ENCODE measurements at regions not wholly inside any gene's neighbourhood (a gene's known extent, or its start where the extent isn't known, plus 50 kb on each side); places are given as distances from the start of the nearest gene placed in this dataset.

GRCh38 chr5:14090755-14091154 lies 52.4 kb upstream of the TRIO start:
- no peak for TF ChIP-seq ZNF274 (IDR thresholded peaks at IDR 0.05; ENCODE audit: low read depth, low read length)
- no peak overlapping the region for H3K4me3 ChIP-seq (ENCODE audit: low read length)

- TF ChIP-seq ZNF274 (IDR thresholded peaks at IDR 0.05; ENCODE audit: low read depth, low read length) = no peak
- H3K4me3 ChIP-seq (ENCODE audit: low read length) = no peak overlapping the region
These were observed 52.9 kb upstream of the TRIO start for GRCh38 chr5:14090290-14090689.

- no peak overlapping the region for H3K4me3 ChIP-seq (ENCODE audit: low read length)
- no peak for TF ChIP-seq ZNF274 (IDR thresholded peaks at IDR 0.05; ENCODE audit: low read depth, low read length)
These were observed 53.9 kb upstream of the TRIO start for GRCh38 chr5:14089198-14089597.

GRCh38 chr5:14086261-14086660 lies 56.9 kb upstream of the TRIO start:
- TF ChIP-seq ZNF274 (IDR thresholded peaks at IDR 0.05; ENCODE audit: low read depth, low read length) = no peak
- no peak overlapping the region for H3K4me3 ChIP-seq (ENCODE audit: low read length)

GRCh38 chr5:14082973-14083372 lies 60.2 kb upstream of the TRIO start:
- no peak overlapping the region for H3K4me3 ChIP-seq (ENCODE audit: low read length)
- TF ChIP-seq ZNF274 (IDR thresholded peaks at IDR 0.05; ENCODE audit: low read depth, low read length) = no peak

GRCh38 chr5:14082523-14082922 lies 60.6 kb upstream of the TRIO start:
- H3K4me3 ChIP-seq (ENCODE audit: low read length) = no peak overlapping the region
- no peak for TF ChIP-seq ZNF274 (IDR thresholded peaks at IDR 0.05; ENCODE audit: low read depth, low read length)

- no peak overlapping the region for H3K4me3 ChIP-seq (ENCODE audit: low read length)
- TF ChIP-seq ZNF274 (IDR thresholded peaks at IDR 0.05; ENCODE audit: low read depth, low read length) = no peak
These were observed 61.4 kb upstream of the TRIO start for GRCh38 chr5:14081791-14082190.

- H3K4me3 ChIP-seq (ENCODE audit: low read length) = no peak overlapping the region
- no peak for TF ChIP-seq ZNF274 (IDR thresholded peaks at IDR 0.05; ENCODE audit: low read depth, low read length)
These were observed 64.4 kb upstream of the TRIO start for GRCh38 chr5:14078716-14079115.

- TF ChIP-seq ZNF274 (IDR thresholded peaks at IDR 0.05; ENCODE audit: low read depth, low read length) = no peak
- H3K4me3 ChIP-seq (ENCODE audit: low read length) = no peak overlapping the region
These were observed 65.6 kb upstream of the TRIO start for GRCh38 chr5:14077501-14077900.

- no peak for TF ChIP-seq ZNF274 (IDR thresholded peaks at IDR 0.05; ENCODE audit: low read depth, low read length)
These were observed 66.6 kb upstream of the TRIO start for GRCh38 chr5:14076561-14076960.

GRCh38 chr5:14075937-14076336 lies 67.2 kb upstream of the TRIO start:
- no peak overlapping the region for H3K4me3 ChIP-seq (ENCODE audit: low read length)
- no peak for TF ChIP-seq ZNF274 (IDR thresholded peaks at IDR 0.05; ENCODE audit: low read depth, low read length)

More at GRCh38 chr5:14076561-14076960, 66.6 kb upstream of the TRIO start:
- no peak overlapping the region for H3K4me3 ChIP-seq (ENCODE audit: low read length)

- no peak overlapping the region for H3K4me3 ChIP-seq (ENCODE audit: low read length)
- TF ChIP-seq ZNF274 (IDR thresholded peaks at IDR 0.05; ENCODE audit: low read depth, low read length) = no peak
These were observed 71.7 kb upstream of the TRIO start for GRCh38 chr5:14071433-14071832.

GRCh38 chr5:14069021-14069420 lies 74.1 kb upstream of the TRIO start:
- TF ChIP-seq ZNF274 (IDR thresholded peaks at IDR 0.05; ENCODE audit: low read depth, low read length) = no peak
- no peak overlapping the region for H3K4me3 ChIP-seq (ENCODE audit: low read length)

- no peak overlapping the region for H3K4me3 ChIP-seq (ENCODE audit: low read length)
- no peak for TF ChIP-seq ZNF274 (IDR thresholded peaks at IDR 0.05; ENCODE audit: low read depth, low read length)
These were observed 75.0 kb upstream of the TRIO start for GRCh38 chr5:14068136-14068535.

GRCh38 chr5:14066326-14066725 lies 76.8 kb upstream of the TRIO start:
- no peak overlapping the region for H3K4me3 ChIP-seq (ENCODE audit: low read length)
- TF ChIP-seq ZNF274 (IDR thresholded peaks at IDR 0.05; ENCODE audit: low read depth, low read length) = no peak

GRCh38 chr5:14064841-14065240 lies 78.3 kb upstream of the TRIO start:
- TF ChIP-seq ZNF274 (IDR thresholded peaks at IDR 0.05; ENCODE audit: low read depth, low read length) = no peak
- no peak overlapping the region for H3K4me3 ChIP-seq (ENCODE audit: low read length)
